K562 (cell line): ENCODE measurements at regions not wholly inside any gene's neighbourhood (a gene's known extent, or its start where the extent isn't known, plus 50 kb on each side); places are given as distances from the start of the nearest gene placed in this dataset.

Experiments used
- ATAC-seq: fragments of 200-7000 bp; cut with Tn5 transposase; 3 replicates; pipeline ENCODE4 v1.9.1; 2020; ENCODE audit warnings: moderate library complexity
- BruUV-seq: library from RNA; stranded (reverse); fragments of 400-500 nt; replicated peaks from 2 replicates; lab custom pipeline; 2021; lab: Mats Ljungman, UMichigan
- CTCF ChIA-PET: fragments of 300-600 bp; formaldehyde crosslinking; extraction: SDS; loops from one replicate; lab custom pipeline; 2021; ENCODE audit warnings: low intra/inter-chr PET ratio; lab: Yijun Ruan, JAX
- POLR2A ChIA-PET: fragments of 300-600, 350-650 bp; sonication (Branson Sonifier 250); formaldehyde crosslinking; extraction: SDS; loops from one replicate; lab custom pipeline; 2021; ENCODE audit warnings: antibody characterized with exemption, inconsistent platforms; lab: Yijun Ruan, JAX
- DNase-seq, 4 experiments: peaks; one replicate each; pipeline versions ENCODE4 v3.0.0 to v3.0.0-alpha.2; 2011 to 2018; ENCODE audit warnings: low spot score in 3 of 4, mixed read lengths in 3 of 4; ENCODE audit errors: extremely low read depth in 1 of 4
- FAIRE-seq: peaks from 2 replicates; lab custom pipeline; 2011; peaks lifted over from hg19 to GRCh38; lab: Jason Lieb, UNC
- H2AFZ ChIP-seq: 2 replicates; pipeline ENCODE4 v1.6.0; 2011; ENCODE audit warnings: low read depth, low read length, control low read depth, inconsistent platforms
- H3K27ac ChIP-seq: fragments of 200-600 bp; 3 replicates; pipeline ENCODE4 v1.8.0; 2011; ENCODE audit warnings: low read depth, mild to moderate bottlenecking, control low read depth, inconsistent platforms, low read length, moderate library complexity, mixed read lengths; ENCODE audit errors: extremely low read depth
- H3K27me3 ChIP-seq, 2 experiments: fragments of 300-600 bp in 1 of 2; 2 replicates in 1 of 2; 3 replicates in 1 of 2; pipeline versions ENCODE4 v1.6.0 to v1.8.0; 2011; ENCODE audit warnings: inconsistent platforms in 2 of 2, low read length in 2 of 2, mild to moderate bottlenecking in 1 of 2, mixed read lengths in 1 of 2, moderate library complexity in 1 of 2; ENCODE audit not compliant: control insufficient read depth in 2 of 2, insufficient read depth in 2 of 2
- H3K36me3 ChIP-seq: fragments of 300-600 bp; 3 replicates; pipeline ENCODE4 v1.8.0; 2011; ENCODE audit warnings: mild to moderate bottlenecking, low read length, inconsistent platforms; ENCODE audit not compliant: control insufficient read depth, insufficient read depth
- H3K4me1 ChIP-seq, 2 experiments: fragments of 200-600 bp in 1 of 2; replicated peaks in 1 of 2; 2 replicates in 1 of 2; 3 replicates in 1 of 2; pipeline versions ENCODE4 v1.5.1 to v1.8.0; 2011; ENCODE audit warnings: inconsistent platforms in 2 of 2, low read length in 2 of 2, mild to moderate bottlenecking in 1 of 2, mixed read lengths in 1 of 2, moderate library complexity in 1 of 2; ENCODE audit not compliant: control insufficient read depth in 2 of 2, insufficient read depth in 2 of 2
- H3K4me2 ChIP-seq: 2 replicates; pipeline ENCODE4 v1.6.1; 2011; ENCODE audit warnings: low read length, control low read depth, inconsistent platforms, mixed read lengths; ENCODE audit not compliant: insufficient read depth
- H3K4me3 ChIP-seq: fragments of 200-600 bp; sonication (generic), shearing (Covaris generic); 2 replicates; pipeline ENCODE4 v1.5.1; 2016; ENCODE audit warnings: control low read depth, inconsistent platforms
- H3K79me2 ChIP-seq: fragments of 200-600 bp; 3 replicates; pipeline ENCODE4 v1.8.0; 2011; ENCODE audit warnings: low read length, inconsistent platforms; ENCODE audit not compliant: control insufficient read depth, insufficient read depth
- H3K9ac ChIP-seq, 2 experiments: 2 replicates each; pipeline versions ENCODE4 v1.6.0 to v1.6.1; 2011; ENCODE audit warnings: low read depth in 2 of 2, low read length in 2 of 2, control low read depth in 1 of 2, inconsistent platforms in 1 of 2, mild to moderate bottlenecking in 1 of 2, mixed read lengths in 1 of 2; ENCODE audit not compliant: insufficient read depth in 1 of 2
- H3K9me1 ChIP-seq: one replicate; pipeline ENCODE4 v1.6.0; 2011; ENCODE audit warnings: inconsistent platforms, mild to moderate bottlenecking, low read length, moderate library complexity; ENCODE audit not compliant: control insufficient read depth, insufficient read depth
- H3K9me3 ChIP-seq: replicated peaks from 2 replicates; pipeline ENCODE4 v1.5.1; 2011; ENCODE audit warnings: low read depth, low read length, inconsistent platforms; ENCODE audit not compliant: control insufficient read depth, insufficient read depth
- H4K20me1 ChIP-seq: replicated peaks from 2 replicates; pipeline ENCODE4 v1.6.1; 2011; ENCODE audit warnings: low read length, inconsistent platforms, mixed read lengths; ENCODE audit not compliant: control insufficient read depth, insufficient read depth
- ATF3 ChIP-seq, 2 experiments: fragments of 450-650 bp in 1 of 2; sonication (generic) in 1 of 2; formaldehyde crosslinking in 1 of 2; IDR thresholded peaks in 1 of 2; conservative IDR thresholded peaks in 1 of 2; 2 replicates each; pipeline versions ENCODE4 v1.6.1 to v1.8.1; 2016 to 2023; ENCODE audit warnings: mild to moderate bottlenecking in 2 of 2, moderate library complexity in 2 of 2, inconsistent platforms in 1 of 2, missing genetic modification reagents in 1 of 2
- DMBX1 ChIP-seq: fragments of 250-450 bp; sonication (Bioruptor Pico); IDR thresholded peaks from 2 replicates; pipeline ENCODE4 v1.8.0; 2022; ENCODE audit warnings: inconsistent platforms, mild to moderate bottlenecking, moderate library complexity, borderline replicate concordance
- HMGXB4 ChIP-seq: sonication (generic); formaldehyde crosslinking; IDR thresholded peaks from 2 replicates; pipeline ENCODE4 v1.8.1; 2023; ENCODE audit warnings: mild to moderate bottlenecking, missing genetic modification reagents
- MBD2 ChIP-seq: sonication (generic); IDR thresholded peaks from 2 replicates; pipeline ENCODE4 v1.6.1; 2016; ENCODE audit warnings: low read depth, borderline replicate concordance
- POLR3G ChIP-seq: IDR thresholded peaks from 2 replicates; pipeline ENCODE4 v1.6.1; 2011; ENCODE audit not compliant: insufficient read length, insufficient replicate concordance; ENCODE audit errors: extremely low read depth
- SMAD2 ChIP-seq: fragments of 150-350 bp; IDR thresholded peaks from 2 replicates; pipeline ENCODE4 v1.6.1; 2014; ENCODE audit warnings: low read depth, mild to moderate bottlenecking, low read length
- STAT5B ChIP-seq: fragments of 250-450 bp; sonication (Bioruptor Pico); IDR thresholded peaks from 2 replicates; pipeline ENCODE4 v1.8.0; 2021; ENCODE audit warnings: mild to moderate bottlenecking, inconsistent platforms
- TCFL5 ChIP-seq: fragments of 250-450 bp; sonication (Bioruptor Pico); conservative IDR thresholded peaks from 2 replicates; pipeline ENCODE4 v1.6.1; 2021; ENCODE audit warnings: mild to moderate bottlenecking, moderate library complexity, matching md5 sums
- THRA ChIP-seq: fragments of 450-650 bp; IDR thresholded peaks from 2 replicates; pipeline ENCODE4 v1.6.1; 2017; ENCODE audit warnings: mild to moderate bottlenecking, moderate library complexity
- ZFP30 ChIP-seq: fragments of 250-450 bp; sonication (Bioruptor Pico); IDR thresholded peaks from 2 replicates; pipeline ENCODE4 v1.8.0; 2022; ENCODE audit warnings: moderate library complexity, mild to moderate bottlenecking, inconsistent platforms, borderline replicate concordance
- ZNF133 ChIP-seq: fragments of 250-450 bp; sonication (Bioruptor Pico); IDR thresholded peaks from 2 replicates; pipeline ENCODE4 v1.4.0; 2020; ENCODE audit warnings: mild to moderate bottlenecking
- ZNF146 ChIP-seq: IDR thresholded peaks from one replicate; pipeline ENCODE4 v1.6.1; 2018; ENCODE audit warnings: missing compliant biosample characterization; ENCODE audit not compliant: unreplicated experiment
- ZNF354B ChIP-seq: fragments of 250-450 bp; sonication (Bioruptor Pico); IDR thresholded peaks from 2 replicates; pipeline ENCODE4 v1.4.0; 2020
- ZNF699 ChIP-seq: fragments of 250-450 bp; sonication (Bioruptor Pico); IDR thresholded peaks from 2 replicates; pipeline ENCODE4 v1.8.0; 2021; ENCODE audit warnings: mild to moderate bottlenecking, moderate library complexity; ENCODE audit not compliant: insufficient replicate concordance
- WGBS: fragments of 100-300 bp; shearing (Covaris generic); methylation state at CpG from one replicate; pipeline ENCODE4 v1.1.6; 2016; ENCODE audit warnings: low coverage, mixed read lengths; ENCODE audit not compliant: insufficient coverage; ENCODE audit errors: missing lambda C conversion rate; 5-methylcytosine and 5-hydroxymethylcytosine counted together
- in situ Hi-C: fragments of 300-500 bp; cut with MboI; formaldehyde crosslinking; loops from 4 replicates; pipeline ENCODE4 v1.15.0; 2018; ENCODE audit warnings: inconsistent platforms, mixed read lengths
- intact Hi-C: fragments of 100-400 bp; cut with micrococcal nuclease; formaldehyde crosslinking; loops from 2 replicates; pipeline ENCODE4 v1.14.2; 2022

- Histone ChIP-seq H3K4me1 (no peaks in the 10 kb centered on the region), H3K4me3 (no peak overlapping the region), H3K36me3 (no peaks in the 10 kb centered on the region), H3K27ac (no peak overlapping the region), H3K9me3 (no peaks in the 10 kb centered on the region), H4K20me1 (no peaks in the 10 kb centered on the region), H3K9ac (no peak overlapping the region), H2AFZ (no peak overlapping the region), H3K27me3 (no peaks in the 10 kb centered on the region), H3K4me2 (no peak overlapping the region), H3K9me1 (no peaks in the 10 kb centered on the region), H3K79me2 (no peaks in the 10 kb centered on the region)
- in situ Hi-C loops (no loop called here), intact Hi-C loops (no loop called here)
- TF ChIP-seq ATF3 (IDR thresholded peaks at IDR 0.05) (no peak), ATF3 (CRISPR knock-in tag; conservative IDR thresholded peaks at IDR 0.05) (no peak), THRA (no peak), STAT5B (CRISPR knock-in tag) (no peak), ZNF133 (CRISPR knock-in tag) (no peak), SMAD2 (no peak), ZNF354B (CRISPR knock-in tag) (no peak), ZFP30 (CRISPR knock-in tag) (no peak), POLR3G (no peak), HMGXB4 (CRISPR knock-in tag) (no peak), TCFL5 (CRISPR knock-in tag) (no peak), DMBX1 (no peak), ZNF699 (CRISPR knock-in tag) (no peak), MBD2 (no peak), ZNF146 (CRISPR knock-in tag) (no peak)
- ChIA-PET CTCF (no interaction called here), POLR2A (interaction anchor here (0.7 kb wide), 1 partner anchor 1096 kb away, joined by 3 read pairs; no protein-coding TSS in a partner anchor)
- FAIRE-seq, result no peak
- 0% methylated on average over 8 of the region's 8 CpGs for WGBS
- no peak for DNase-seq
- no peak for ATAC-seq
- BruUV-seq, result no TSS peak
These were observed 359.8 kb downstream of the ATP23 start for GRCh38 chr12:58301038-58301729.
